Epithelial cell of proximal tubule (primary cell): ENCODE measurements at regions not wholly inside any gene's neighbourhood (a gene's known extent, or its start where the extent isn't known, plus 50 kb on each side); places are given as distances from the start of the nearest gene placed in this dataset.
"Not testable (repeated sequence)": the region's sequence is repeated elsewhere in the genome, so short reads cannot be mapped to it uniquely, and the experiment has no call there.

Experiments
- DNase-seq: peaks from one replicate; pipeline ENCODE4 v3.0.0-alpha.2; 2011; ENCODE audit warnings: low read depth
- H3K4me3 ChIP-seq: 2 replicates; pipeline ENCODE4 v1.5.1; 2011; ENCODE audit warnings: low read depth, mild to moderate bottlenecking, low read length
- CTCF ChIP-seq: conservative IDR thresholded peaks from 2 replicates; pipeline ENCODE4 v1.5.1; 2012; ENCODE audit warnings: low read depth, mild to moderate bottlenecking, low read length

GRCh38 chr10:52368725-52369124 lies 54.6 kb downstream of the DKK1 start:
- no peak for DNase-seq
- peak; percentile 6 for TF ChIP-seq CTCF
- H3K4me3 ChIP-seq: no peak overlapping the region

DNA sequence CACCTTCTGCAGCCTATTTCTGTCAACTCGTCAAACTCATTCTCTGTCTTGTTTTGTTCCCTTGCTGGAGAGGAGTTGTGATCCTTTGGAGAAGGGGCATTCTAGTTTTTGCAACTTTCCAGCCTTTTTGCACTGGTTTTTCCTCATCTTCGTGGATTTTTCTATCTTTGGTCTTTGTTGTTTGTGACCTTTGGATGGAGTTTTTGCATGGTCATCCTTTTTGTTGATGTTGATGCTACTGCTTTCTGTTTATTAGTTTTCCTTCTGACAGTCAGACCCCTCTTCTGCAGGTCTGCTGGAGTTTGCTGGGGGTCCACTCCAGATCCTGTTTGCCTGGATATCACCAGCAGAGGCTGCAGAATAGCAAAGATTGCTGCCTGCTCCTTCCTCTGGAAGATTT lies 60.1 kb downstream of the DKK1 start:
- H3K4me3 ChIP-seq, DNase-seq: not testable (repeated sequence)

DNA sequence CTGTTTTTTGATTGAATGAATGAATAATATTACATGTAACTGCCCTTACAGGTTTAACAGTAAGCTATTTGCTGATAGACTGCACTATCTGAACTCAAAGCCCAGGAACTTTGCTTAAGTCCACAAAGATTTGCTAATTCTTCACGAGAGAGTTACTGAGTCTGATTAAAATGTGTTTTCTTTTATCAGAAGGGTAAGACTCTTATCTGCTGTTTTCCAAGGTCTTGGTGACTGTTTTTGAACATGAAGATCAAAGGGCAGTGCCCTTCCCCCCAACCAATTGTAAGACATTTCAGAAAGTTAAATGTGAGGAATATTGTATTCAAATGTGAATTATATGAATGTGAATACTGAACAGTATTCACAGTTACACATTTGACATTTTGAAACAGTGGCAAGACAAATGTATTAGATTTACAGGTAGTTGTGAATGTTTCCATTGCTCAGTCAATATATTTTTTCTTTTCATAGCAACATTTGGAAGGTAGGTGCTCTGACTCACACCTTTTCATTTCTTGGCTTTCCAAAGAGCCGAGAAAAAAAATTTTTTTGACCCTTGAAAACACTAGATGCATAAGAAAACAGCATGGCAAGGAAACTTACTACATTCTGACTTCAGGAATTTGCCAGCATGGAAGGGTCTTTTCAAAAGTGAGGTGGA lies 62.7 kb downstream of the DKK1 start:
- TF ChIP-seq CTCF: no peak
- H3K4me3 ChIP-seq: no peak overlapping the region
- no peak for DNase-seq

- DNase-seq: no peak
Observed at GRCh38 chr10:52378124-52378523, 64.0 kb downstream of the DKK1 start.

GRCh38 chr10:52379287-52379686 lies 65.2 kb downstream of the DKK1 start:
- H3K4me3 ChIP-seq: no peak overlapping the region
- no peak for DNase-seq
- TF ChIP-seq CTCF: no peak

More at GRCh38 chr10:52378124-52378523, 64.0 kb downstream of the DKK1 start:
- H3K4me3 ChIP-seq: no peak overlapping the region
- TF ChIP-seq CTCF: no peak

GRCh38 chr10:52383088-52383487 lies 69.0 kb downstream of the DKK1 start:
- no peak for TF ChIP-seq CTCF
- H3K4me3 ChIP-seq: no peak overlapping the region
- no peak for DNase-seq

- no peak overlapping the region for H3K4me3 ChIP-seq
- no peak for TF ChIP-seq CTCF
- no peak for DNase-seq
Observed at GRCh38 chr10:52387744-52388143, 73.7 kb downstream of the DKK1 start.
